ENCODE measurements at regions not wholly inside any gene's neighbourhood (a gene's known extent, or its start where the extent isn't known, plus 50 kb on each side); places are given as distances from the start of the nearest gene placed in this dataset.

DNA sequence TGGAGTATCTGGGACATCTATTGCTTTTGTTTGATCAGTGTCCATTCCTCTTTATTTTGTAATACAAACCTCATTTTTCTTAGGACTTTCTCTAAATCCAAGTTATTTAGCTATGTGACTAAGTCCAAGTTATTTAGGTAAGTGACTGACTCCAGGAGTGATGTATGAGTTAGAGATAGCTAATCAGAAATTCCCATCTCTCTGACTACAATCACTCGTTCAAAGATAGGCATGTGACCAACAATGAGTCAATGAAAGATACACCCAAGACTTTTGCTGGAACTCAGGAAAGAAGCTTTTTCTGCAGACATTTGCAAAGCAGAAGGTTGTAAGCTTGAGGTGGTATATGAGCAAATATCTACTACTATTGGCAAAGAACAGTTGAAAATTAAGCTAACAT lies 72.5 kb upstream of the KCNIP4 start:
- no peaks in the 10 kb centered on the region for H3K36me3 ChIP-seq (ENCODE audit: control insufficient read depth, insufficient read depth, low read length)
- peak; percentile 7 for DNase-seq (ENCODE audit: low read depth)
- FAIRE-seq: no peak
- H3K4me3 ChIP-seq (ENCODE audit: low read depth, low read length): no peak overlapping the region
- H3K27me3 ChIP-seq (ENCODE audit: control insufficient read depth, insufficient read depth, low read length): no peaks in the 10 kb centered on the region
- TF ChIP-seq, protein P1, sequence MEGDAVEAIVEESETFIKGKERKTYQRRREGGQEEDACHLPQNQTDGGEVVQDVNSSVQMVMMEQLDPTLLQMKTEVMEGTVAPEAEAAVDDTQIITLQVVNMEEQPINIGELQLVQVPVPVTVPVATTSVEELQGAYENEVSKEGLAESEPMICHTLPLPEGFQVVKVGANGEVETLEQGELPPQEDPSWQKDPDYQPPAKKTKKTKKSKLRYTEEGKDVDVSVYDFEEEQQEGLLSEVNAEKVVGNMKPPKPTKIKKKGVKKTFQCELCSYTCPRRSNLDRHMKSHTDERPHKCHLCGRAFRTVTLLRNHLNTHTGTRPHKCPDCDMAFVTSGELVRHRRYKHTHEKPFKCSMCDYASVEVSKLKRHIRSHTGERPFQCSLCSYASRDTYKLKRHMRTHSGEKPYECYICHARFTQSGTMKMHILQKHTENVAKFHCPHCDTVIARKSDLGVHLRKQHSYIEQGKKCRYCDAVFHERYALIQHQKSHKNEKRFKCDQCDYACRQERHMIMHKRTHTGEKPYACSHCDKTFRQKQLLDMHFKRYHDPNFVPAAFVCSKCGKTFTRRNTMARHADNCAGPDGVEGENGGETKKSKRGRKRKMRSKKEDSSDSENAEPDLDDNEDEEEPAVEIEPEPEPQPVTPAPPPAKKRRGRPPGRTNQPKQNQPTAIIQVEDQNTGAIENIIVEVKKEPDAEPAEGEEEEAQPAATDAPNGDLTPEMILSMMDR (IDR thresholded peaks at IDR 0.05; ENCODE audit: insufficient read depth, low read length, severe bottlenecking): no peak

DNA sequence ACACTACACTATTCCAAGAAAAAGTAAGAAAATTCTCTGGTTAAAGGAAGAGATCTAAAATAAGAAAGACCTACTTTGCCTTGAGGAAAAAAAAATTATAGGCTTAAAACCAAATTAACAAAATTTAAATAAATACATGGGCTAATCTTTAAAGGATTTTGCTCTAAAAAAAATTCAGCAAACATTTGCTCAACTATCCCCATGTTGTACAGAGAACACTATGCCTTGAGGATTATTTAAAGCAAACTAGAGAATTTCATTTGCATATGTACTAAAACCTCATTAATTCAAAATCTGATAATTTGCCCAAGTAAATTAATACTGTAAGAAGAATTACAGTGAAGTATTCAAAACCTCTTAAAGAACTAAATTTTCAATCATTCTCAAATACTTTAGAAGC lies 71.6 kb upstream of the KCNIP4 start:
- TF ChIP-seq, protein P1 (IDR thresholded peaks at IDR 0.05; ENCODE audit: insufficient read depth, low read length, severe bottlenecking): no peak
- no peaks in the 10 kb centered on the region for H3K27me3 ChIP-seq (ENCODE audit: control insufficient read depth, insufficient read depth, low read length)
- FAIRE-seq (no peak), DNase-seq (ENCODE audit: low read depth) (no peak)
- no peaks in the 10 kb centered on the region for H3K36me3 ChIP-seq (ENCODE audit: control insufficient read depth, insufficient read depth, low read length)
- no peak overlapping the region for H3K4me3 ChIP-seq (ENCODE audit: low read depth, low read length)

DNA sequence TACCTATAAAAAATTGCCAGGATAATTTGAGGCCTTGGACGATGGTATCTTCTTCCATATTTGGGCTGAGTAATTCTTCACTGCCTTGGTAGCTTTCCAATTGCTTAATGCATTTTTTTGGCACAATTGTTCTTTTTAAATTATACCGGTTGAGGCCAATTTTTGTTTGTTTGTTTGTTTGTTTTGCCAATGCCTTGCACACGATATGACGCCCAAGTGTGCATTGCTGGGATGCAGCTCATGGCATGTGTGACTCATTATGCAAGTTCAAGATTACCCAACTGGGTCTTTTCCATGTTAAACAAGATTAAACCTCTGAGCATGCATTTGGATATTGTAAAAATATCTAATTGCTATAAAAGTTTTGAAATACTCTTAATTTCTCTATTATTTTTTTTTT lies 71.1 kb upstream of the KCNIP4 start:
- DNase-seq (ENCODE audit: low read depth): peak; percentile 5

GRCh38 chr4:22014222-22014741 lies 65.7 kb upstream of the KCNIP4 start:
- TF ChIP-seq, protein P1 (IDR thresholded peaks at IDR 0.05; ENCODE audit: insufficient read depth, low read length, severe bottlenecking): no peak
- H3K36me3 ChIP-seq (ENCODE audit: control insufficient read depth, insufficient read depth, low read length): no peaks in the 10 kb centered on the region
- no peak overlapping the region for H3K4me3 ChIP-seq (ENCODE audit: low read depth, low read length)
- no peaks in the 10 kb centered on the region for H3K27me3 ChIP-seq (ENCODE audit: control insufficient read depth, insufficient read depth, low read length)
- FAIRE-seq (no peak), DNase-seq (ENCODE audit: low read depth) (peak; percentile 5)

More for the DNA sequence above, 71.1 kb upstream of the KCNIP4 start:
- Histone ChIP-seq H3K36me3 (ENCODE audit: control insufficient read depth, insufficient read depth, low read length) (no peaks in the 10 kb centered on the region), H3K27me3 (ENCODE audit: control insufficient read depth, insufficient read depth, low read length) (no peaks in the 10 kb centered on the region), H3K4me3 (ENCODE audit: low read depth, low read length) (no peak overlapping the region)
- FAIRE-seq: no peak
- TF ChIP-seq, protein P1 (IDR thresholded peaks at IDR 0.05; ENCODE audit: insufficient read depth, low read length, severe bottlenecking): no peak

DNA sequence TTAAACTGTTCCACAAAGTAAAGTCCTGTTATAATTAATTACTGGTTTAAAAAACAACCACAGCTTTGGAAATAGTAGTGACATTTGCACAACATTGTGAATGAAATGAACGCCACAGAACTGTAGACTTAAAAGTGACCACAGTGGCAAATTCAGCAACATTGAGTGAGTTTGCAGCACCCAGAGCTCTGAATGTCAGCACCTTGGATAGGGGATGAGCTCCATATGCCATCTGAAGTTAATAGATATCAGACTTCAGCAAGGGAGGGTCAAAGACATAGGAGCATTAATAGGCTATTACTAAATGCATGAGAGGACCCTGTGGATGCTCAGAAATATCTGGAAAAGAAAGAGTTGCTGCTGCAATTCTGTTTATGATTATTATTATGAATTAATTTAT lies 55.3 kb upstream of the KCNIP4 start:
- DNase-seq (ENCODE audit: low read depth) (no peak), FAIRE-seq (no peak)
- TF ChIP-seq, protein P1 (IDR thresholded peaks at IDR 0.05; ENCODE audit: insufficient read depth, low read length, severe bottlenecking): no peak
- Histone ChIP-seq H3K27me3 (ENCODE audit: control insufficient read depth, insufficient read depth, low read length) (no peaks in the 10 kb centered on the region), H3K36me3 (ENCODE audit: control insufficient read depth, insufficient read depth, low read length) (no peaks in the 10 kb centered on the region), H3K4me3 (ENCODE audit: low read depth, low read length) (no peak overlapping the region)
